Epithelial cell of esophagus (primary cell): ENCODE measurements at regions not wholly inside any gene's neighbourhood (a gene's known extent, or its start where the extent isn't known, plus 50 kb on each side); places are given as distances from the start of the nearest gene placed in this dataset.

ENCODE experiments used
- DNase-seq: peaks from one replicate; pipeline ENCODE4 v3.0.0; 2010; ENCODE audit warnings: low read depth
- H3K4me3 ChIP-seq: 2 replicates; pipeline ENCODE4 v1.5.1; 2011; ENCODE audit warnings: mild to moderate bottlenecking, low read length, control low read depth
- TF ChIP-seq, protein P1 (sequence below): IDR thresholded peaks from 2 replicates; pipeline ENCODE4 v1.5.1; 2011; ENCODE audit warnings: low read depth, mild to moderate bottlenecking, low read length, control low read depth, inconsistent platforms; ENCODE audit not compliant: insufficient read depth; ENCODE audit errors: missing control alignments

DNA sequence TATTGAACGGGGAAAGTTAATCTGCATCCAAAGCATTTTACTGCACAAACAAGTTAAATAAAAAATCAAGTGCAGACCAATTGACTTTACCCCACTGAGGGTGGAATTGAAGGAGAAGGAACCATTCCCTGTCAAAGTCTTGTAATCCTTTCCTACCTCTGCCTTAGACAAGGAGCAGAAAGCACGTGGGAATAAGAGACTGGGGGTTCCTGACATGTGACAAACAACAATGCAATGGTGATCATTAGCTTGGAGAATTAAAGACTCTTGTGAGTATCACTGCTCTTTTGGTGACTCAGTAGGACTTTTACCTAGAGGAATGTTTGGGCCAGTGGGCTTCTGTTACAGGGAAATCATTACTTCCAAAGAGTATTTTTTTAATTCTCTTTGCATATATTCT is 779.5 kb downstream of the TLR4 start:
- H3K4me3 ChIP-seq, result no peak overlapping the region
- TF ChIP-seq, protein P1, sequence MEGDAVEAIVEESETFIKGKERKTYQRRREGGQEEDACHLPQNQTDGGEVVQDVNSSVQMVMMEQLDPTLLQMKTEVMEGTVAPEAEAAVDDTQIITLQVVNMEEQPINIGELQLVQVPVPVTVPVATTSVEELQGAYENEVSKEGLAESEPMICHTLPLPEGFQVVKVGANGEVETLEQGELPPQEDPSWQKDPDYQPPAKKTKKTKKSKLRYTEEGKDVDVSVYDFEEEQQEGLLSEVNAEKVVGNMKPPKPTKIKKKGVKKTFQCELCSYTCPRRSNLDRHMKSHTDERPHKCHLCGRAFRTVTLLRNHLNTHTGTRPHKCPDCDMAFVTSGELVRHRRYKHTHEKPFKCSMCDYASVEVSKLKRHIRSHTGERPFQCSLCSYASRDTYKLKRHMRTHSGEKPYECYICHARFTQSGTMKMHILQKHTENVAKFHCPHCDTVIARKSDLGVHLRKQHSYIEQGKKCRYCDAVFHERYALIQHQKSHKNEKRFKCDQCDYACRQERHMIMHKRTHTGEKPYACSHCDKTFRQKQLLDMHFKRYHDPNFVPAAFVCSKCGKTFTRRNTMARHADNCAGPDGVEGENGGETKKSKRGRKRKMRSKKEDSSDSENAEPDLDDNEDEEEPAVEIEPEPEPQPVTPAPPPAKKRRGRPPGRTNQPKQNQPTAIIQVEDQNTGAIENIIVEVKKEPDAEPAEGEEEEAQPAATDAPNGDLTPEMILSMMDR, result no peak
- DNase-seq, result no peak

DNA sequence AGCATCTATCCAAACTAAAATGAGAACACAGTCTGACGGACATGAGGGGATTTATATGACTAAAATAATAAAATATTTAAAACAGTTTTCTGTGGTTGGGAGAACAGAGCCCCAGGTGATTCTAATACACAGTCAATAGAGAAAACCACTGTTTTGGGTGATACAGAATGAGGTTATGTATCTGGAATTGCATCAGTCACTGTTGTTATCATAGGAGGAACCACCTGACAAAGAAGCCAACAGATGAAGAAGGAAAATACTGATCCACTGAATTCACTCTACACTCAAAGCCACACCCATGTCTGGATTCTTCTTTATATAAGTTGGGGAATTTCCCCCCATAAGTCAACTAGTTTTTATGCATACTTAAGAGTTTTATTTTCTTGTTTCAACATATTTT is 799.0 kb downstream of the TLR4 start:
- DNase-seq, result no peak
- no peak overlapping the region for H3K4me3 ChIP-seq
- TF ChIP-seq, protein P1, result no peak

DNA sequence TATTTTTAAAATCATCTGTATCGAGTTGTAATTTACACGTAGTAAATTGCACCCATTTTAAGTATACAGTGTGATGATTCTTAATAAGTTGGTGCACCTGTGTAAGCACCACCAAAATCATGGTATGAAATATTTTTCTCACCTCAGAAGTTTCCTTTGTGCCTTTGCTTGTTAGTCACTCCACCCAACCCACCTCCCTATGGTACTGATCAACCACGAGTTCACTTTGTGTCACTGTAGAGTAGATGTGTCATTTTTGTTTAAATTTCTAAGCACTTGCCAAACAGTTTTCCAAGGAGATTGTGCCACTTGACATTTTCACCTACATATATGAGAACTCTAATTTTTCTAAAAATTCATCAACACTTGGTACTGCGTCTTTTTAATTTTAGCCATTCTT is 806.5 kb downstream of the TLR4 start:
- TF ChIP-seq, protein P1, result no peak
- H3K4me3 ChIP-seq, result no peak overlapping the region
- no peak for DNase-seq

GRCh38 chr9:118515947-118516346 is 811.7 kb downstream of the TLR4 start:
- TF ChIP-seq, protein P1, result no peak
- DNase-seq, result no peak
- no peak overlapping the region for H3K4me3 ChIP-seq

GRCh38 chr9:118521261-118521660 is 817.1 kb downstream of the TLR4 start:
- TF ChIP-seq, protein P1, result no peak
- DNase-seq, result no peak
- H3K4me3 ChIP-seq, result no peak overlapping the region

GRCh38 chr9:118522093-118523028 is 818.2 kb downstream of the TLR4 start:
- TF ChIP-seq, protein P1, result peak; percentile 34
- peak; percentile 74 for DNase-seq
- H3K4me3 ChIP-seq, result no peak overlapping the region

DNA sequence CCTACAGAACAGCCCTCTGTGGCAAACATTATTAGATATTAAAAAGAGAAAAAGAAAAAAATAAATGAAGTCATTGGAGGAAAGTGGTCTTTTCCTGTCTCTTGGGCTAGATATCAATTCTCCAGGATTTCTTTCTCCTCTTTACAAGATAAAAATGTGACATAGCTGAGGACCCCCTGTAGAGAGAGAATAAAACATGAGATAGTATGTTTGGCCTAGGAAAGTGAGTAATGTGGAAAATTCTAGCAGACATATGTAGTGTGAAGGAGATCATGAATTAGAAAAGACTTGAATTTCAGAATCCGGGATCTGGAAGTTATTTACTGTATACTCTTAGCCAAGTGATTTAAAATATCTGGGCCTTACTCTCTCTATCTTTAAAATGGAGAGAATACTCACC is 823.1 kb downstream of the TLR4 start:
- TF ChIP-seq, protein P1, result no peak
- DNase-seq, result no peak
- H3K4me3 ChIP-seq, result no peak overlapping the region
